ENCODE measurements at regions not wholly inside any gene's neighbourhood (a gene's known extent, or its start where the extent isn't known, plus 50 kb on each side); places are given as distances from the start of the nearest gene placed in this dataset.

DNA sequence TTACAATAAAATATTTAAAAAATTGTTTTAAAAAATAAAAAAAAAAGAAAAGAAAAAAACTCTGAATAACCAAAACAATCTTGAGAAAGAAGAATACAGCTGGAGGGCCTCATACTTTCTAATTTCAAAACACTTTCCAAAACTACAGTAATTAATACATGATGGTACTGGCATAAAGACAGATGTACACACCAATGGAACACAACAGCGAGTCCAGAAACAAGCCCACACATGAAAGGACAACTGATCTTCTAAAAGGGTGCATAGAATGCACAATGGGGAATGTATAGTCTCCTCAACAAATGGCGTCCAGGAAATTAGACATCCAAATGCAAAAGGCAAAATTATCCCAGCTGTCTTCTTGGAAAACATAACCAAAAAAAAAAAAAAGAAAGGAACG lies 99.6 kb downstream of the LURAP1L start:
- DNase-seq: no peak

DNA sequence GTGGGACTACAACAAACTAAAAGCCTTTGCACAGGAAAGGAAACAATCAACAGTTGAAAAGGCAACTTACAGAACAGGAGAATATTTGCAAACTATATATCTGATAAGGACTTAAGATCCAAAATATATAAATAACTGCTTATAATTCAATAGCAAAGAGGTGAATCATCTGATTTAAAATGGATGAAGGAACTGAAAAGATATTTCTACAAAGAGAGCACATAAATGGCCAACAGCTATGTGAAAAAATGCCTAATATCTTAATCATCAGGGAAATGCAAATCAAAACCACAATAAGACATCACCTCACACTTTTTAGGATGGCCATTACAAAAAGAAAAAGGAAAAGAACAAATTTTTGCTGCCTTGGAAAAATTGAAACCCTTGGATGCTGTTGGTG lies 100.4 kb downstream of the LURAP1L start:
- DNase-seq: no peak

DNA sequence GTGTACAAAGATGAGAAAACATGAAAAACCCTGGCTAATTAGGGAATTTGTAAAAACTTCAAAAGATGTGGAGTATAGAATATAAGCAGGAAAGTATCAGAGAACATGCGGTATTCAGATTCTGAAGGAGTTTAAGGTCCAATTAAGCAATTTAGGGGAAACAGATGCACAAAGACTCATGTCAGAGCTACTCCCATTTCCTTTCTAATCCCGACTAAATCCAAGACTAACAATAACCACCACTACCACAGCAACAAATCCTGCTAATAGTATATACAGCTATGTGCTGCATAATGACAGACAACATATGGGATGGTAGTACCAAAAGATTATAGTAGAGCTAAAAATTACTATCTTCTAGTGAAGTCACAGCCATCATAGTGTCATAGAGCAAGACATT lies 102.1 kb downstream of the LURAP1L start:
- peak; percentile 47 for DNase-seq

DNA sequence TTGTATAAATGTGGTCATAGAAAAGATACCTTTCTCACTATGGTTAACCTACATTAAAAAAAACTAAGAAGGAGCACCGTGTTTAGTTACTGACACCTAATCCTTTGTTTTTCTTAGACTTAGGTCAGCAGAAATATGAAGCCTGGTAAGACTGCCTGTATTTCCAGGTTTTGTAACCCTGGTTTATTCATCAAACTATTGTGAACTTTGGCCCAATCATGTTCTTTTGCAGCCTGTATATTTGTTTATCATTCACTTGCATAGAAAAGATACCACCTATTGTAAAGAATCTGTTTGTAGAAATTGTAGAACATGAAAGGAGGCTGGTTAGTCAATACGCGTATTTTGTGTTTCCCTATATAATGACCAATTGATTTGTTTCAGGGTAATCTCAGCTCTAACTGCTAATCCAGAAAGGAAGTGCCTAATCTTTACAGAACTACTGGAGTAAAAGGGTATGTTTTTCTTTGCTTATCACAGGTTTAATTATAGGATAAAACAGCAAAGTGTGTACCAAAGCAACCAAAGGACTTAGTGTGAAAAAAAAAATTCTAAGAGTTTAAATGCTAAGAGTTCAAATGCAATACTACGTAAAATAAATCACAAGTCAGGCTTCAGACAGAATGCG lies 103.6 kb downstream of the LURAP1L start:
- DNase-seq: no peak

DNA sequence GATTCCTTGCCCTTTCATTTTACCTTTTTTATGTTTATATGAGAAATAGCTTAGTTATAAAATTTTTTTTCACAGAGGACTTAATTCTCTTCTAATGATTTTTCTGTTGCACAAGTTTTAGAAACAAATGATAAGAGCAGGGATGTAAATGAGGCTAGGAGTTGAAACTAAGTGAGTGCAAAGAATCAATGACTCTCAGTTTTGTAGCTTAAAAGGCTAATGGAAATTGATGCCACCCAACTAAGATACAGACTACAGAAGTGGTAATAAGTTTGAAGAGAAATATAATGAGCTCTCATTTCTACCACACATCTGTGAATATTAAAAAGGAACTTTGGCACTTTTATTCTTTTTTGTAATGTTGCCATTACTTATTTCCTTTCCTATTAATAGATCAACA lies 105.1 kb downstream of the LURAP1L start:
- DNase-seq: no peak

DNA sequence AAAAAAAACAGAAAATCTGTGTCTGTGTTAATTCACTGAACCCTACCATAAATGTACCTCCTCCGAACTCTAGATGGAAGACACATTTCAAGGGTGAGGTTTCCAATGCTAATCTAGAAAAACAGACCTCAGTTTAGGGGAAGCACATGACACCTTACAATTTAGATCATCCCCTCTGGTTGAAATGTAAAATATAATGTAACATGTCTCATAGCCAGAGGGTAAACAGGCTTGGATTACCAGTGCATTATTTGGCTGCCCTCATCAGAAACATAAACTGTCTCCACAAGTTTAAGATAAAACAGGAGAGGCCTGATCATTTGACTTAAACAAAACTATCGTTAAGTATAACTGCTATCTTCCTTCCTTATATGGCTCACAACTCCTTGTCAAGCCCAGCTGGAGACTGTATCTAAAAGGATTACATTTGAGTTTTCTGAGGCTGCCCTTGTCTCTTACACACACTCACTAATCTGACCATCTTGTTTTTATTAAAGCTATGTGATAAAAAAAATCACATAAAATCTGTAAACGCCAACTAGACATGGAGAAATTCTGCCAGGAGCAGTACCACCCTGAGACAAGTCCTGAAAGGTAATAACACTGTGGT lies 105.7 kb downstream of the LURAP1L start:
- no peak for DNase-seq

DNA sequence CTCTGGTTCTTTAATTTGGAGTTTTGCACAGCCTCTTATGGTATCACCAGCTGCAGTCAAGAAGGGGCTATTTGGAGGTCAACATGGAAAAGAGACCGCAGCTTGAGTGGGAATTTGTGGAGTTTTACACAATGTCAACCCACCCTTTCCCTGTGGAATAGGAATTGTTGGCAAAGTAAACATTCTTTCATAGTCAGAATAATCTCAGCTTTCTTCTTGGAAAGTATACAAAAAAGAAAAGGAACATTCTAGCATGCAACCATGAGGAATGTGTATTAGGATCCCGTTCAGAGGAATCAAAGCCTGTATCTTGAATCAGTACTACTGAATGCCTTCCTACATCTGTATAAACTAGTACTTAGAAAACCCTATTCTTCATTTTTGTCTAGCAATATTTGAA lies 107.6 kb downstream of the LURAP1L start:
- no peak for DNase-seq

DNA sequence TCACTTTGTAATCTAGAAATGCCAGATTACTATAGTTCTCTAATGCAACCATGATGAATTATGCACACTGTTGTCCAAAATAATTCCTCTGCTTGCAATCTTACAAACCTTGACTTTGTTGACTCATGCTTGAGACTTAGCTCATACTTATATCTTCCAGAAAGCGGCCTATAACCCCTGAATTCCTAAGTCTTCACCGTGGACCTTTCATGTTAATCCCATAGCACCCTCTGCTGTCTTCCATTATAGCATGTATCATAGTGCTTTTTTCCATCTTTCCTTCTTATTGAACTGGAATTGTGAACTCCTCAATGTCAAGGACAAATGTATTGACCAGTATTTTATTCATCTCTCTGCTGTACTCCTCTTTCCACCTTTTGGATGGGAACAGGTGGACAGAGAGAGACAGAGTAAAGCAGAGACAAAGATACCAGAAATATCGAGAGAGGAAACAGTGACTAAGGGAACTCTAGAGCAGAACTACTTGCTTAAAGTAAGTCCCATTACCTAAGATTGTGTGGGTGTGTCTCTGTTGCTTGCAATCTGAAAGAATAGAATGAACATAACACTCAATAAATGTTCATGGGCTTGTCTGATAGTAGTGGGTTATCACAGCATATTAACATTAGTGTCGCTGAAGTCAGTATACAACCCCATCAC lies 110.0 kb downstream of the LURAP1L start:
- no peak for DNase-seq

DNA sequence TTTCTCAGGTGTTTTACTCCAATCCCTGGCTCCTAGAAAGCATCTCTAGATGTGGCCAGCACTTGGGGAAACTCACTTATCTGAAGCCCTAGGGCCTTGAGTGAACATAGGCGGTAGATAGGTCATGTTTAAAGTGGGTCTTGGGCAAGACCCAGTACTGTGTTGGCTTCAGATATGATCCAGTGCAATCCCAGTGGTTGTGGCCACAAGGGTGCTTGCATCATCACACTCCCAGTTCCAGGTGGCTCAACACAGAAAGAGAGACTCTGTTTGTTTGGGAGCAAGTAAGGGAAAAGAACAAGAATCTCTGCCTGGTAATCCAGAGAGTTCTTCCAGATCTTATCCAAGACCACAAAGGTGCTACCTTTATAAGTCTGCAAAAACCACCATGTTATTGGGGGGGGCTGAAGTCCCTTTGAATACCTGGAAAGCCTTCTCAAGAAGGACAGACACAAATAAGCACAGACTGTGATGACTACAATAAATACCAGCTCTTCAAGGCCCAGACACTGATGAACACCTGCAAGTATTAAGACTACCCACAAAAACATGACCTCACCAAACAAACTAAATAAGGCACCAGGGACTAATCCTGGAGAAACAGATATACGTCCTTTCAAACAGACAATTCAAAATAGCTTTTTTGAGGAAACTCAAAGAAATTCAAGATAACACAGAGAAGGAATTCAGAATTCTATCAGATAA lies 114.7 kb downstream of the LURAP1L start:
- DNase-seq: no peak

DNA sequence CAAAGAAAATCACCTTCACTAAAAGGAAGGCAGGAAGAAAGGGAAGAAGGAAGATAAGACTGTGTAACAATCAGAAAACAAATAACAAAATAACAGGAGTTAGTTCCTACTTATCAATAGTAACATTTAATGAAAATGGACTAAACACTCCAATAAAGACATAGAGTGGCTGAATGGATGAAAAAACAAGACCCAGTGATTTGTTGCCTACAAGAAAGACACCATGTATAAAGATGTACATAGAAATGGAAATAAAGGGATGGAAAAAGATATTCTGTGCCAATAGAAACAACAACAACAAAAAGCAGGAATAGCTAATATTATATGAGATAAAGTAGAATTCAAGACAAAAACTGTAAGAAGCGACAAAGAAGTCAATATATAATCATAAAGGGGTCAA lies 116.8 kb downstream of the LURAP1L start:
- DNase-seq: no peak

DNA sequence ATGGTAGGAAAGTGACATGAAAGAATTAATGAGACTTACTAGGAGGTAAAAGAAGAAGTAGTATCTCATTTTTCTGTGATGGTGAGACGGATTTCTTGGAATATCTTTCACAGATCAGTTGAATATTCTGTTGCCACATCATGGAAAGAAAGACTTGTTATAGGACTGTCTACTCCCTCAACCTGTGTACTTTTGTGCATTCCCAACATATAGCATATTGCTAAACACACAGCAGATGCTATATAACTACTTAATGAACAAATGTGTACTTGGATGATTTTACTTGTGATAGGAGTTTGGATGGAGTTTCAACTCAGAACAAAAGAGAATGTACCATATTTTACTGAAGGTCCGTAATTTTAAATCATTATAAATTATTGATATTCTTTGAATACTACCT lies 128.5 kb downstream of the LURAP1L start:
- no peak for DNase-seq

DNA sequence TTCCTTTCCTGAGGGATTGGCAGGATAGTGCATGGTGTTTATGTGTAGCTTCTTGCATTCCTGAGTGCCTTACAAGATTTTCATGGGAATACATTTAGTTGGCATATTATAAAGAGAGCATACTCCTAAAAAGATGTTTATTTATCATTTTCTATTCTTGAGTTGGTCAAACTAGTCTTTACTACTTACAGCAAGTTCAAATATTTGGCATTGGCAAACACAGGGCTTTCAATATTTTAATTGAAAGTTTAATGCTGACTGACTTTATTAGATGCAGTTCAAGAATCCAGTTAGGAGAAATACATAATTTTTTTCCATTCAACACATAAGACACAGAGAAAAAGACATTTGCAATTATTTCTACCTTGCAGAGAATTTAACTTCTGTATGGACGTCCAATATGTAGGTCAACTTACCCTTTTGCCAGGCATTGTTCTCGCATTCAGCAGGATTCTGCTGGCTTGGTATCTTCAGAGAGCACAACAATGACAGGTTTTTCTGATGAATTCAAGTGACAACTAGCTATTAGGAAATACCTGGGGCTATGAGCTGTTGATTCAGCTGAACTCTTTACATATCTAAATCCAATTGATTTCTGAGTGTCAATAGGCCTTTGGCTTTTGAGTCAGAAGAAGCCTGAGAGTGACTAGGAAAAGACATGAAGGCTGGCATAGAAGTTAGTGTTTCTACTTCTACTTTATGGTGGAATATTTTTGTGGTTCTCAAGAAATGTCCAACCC lies 129.6 kb downstream of the LURAP1L start:
- no peak for DNase-seq

DNA sequence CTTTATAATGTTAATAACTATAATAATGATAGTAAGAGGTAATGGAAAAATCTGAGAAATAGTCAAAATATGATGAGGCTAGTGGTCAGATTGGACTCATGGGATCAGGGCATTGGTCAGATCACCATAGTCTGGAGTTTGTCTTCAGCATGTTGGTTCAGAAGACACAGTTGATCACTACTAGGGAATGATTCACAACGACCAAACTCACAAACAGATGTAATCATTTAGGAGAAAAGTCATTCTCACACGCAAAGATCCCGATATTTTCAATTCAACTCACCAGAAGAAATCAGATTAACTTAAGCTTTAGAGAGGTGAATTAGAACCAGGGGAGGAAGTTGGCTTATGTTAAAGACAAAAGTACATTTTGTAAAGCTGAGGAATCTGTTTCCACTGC lies 131.8 kb downstream of the LURAP1L start:
- no peak for DNase-seq

DNA sequence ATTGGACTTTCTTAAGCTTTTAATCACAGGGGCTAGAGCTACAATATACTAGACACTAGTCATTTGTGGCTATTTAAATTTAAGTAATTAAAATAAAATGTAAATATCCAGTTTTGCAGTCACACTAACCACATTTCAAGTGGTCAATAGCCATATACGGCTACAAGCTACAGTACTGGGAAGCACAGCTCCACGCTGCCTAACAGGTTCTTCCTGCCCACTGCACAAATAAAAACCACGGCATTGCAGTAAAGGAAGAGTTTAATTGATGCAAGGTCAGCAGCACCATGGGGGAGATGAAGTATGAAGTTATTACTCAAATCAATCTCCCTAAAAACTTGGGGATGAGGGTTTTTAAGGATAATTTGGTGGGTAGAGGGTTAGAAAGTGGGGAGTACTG lies 134.1 kb downstream of the LURAP1L start:
- DNase-seq: no peak

DNA sequence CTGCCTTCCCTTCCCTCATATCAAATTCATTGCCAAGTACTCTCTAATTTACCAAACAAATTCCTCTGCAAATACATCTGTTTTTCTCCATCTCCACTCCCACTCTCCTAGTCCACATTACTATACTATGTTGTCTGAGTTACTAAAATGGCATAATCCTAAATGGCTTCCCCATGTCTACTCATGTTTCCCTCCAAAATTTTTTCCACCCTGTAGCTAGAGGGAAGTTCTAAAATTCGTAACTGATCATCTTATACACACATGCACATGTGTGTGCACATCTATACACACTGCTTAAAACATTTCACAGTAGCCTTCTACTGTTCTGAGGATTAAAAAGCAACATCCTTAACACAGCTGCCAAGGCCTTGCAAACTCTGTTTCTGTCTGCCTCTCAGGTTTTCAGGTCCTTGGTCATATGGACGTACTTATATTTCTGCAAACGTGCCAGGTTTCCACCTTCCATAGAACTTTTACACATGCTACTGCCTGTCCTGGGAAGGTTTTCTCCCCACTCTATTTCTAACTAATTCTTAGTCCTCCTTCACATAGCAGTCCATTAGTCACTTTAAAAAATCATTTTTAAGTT lies 140.6 kb downstream of the LURAP1L start:
- no peak for DNase-seq

DNA sequence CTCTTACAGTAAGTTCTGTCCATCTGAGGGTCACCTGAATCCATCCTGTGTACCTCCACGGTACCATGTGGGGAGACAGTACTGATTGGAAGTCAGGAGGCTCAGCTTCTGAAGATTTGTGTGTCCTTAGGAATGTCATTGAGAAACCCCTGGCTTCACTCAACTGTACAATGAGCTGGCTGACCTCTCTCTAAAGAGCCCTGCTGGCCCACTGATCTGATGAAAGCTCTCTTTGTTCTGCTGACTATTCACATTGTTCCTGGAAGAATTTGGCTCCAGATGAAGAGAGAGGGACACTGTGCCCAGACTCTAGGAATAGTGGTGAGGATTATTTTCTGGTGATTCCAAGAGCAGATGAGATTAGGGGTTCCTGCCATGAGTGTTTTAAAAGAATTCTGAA lies 141.2 kb downstream of the LURAP1L start:
- DNase-seq: no peak

DNA sequence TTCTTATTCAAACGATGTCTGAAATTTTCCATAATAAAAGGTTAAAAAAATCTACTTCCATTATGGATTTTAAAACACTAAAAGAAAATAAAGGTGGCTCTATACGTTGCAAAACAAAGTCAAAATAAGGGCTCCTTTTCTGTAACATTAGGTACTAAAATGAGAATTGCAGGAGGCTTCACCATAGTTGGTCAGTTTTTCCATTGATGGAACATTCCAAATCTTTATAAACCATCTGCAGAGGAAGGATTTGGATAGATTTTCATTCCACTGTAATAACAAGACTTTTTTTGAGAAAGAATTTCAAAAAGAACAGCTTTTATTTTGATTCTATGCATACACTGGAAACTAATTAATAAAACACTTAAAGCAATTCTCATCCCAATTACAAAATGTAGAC lies 145.6 kb downstream of the LURAP1L start:
- DNase-seq: no peak

DNA sequence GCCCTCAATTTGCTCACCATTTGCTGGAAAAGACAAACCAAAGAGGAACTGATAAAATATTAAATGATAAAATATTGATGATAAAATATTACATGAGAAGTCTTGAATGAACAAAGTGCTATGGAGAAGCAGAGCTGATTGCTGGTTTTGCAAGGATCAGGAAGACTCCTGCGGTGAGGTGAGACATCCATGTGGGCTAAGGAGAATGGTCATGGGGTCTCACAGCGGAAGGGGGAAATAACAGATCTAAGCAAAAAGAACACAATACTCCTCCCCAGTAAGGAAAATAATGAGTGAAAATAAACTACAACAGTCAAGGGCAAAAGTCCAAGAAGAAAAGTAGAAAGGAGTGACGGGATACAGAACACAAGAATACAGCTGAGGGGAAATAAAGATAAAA lies 146.8 kb downstream of the LURAP1L start:
- DNase-seq: no peak

DNA sequence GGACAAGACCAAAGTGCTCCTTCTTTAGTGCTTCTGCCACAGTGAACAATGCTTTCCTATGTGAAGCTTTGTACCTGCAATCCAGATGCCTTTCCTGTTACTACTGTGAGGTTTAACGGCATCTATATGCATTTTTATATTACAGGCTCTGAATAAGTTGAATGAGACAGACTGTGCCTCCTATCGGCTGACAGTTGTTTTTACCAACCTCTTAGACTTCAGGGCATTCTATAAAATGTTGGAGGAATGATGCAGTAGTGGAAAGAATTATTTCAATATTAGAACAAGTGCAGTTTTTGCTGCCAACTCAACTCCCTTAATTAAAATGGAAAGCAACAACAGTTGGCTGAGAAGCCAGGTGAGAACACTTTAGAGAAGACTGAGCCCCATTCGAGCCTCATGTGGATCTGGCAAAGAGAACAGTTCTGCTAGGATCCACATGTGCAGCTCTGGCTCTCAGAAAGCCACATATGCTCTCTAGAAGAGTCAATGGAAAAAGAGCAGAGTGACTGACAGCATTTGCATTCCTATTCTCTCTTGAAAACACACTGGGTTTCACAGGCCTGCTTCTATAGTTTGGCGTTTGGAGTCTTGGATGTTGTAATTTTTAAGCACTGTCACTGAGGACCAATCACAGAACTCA lies 147.5 kb downstream of the LURAP1L start:
- no peak for DNase-seq

DNA sequence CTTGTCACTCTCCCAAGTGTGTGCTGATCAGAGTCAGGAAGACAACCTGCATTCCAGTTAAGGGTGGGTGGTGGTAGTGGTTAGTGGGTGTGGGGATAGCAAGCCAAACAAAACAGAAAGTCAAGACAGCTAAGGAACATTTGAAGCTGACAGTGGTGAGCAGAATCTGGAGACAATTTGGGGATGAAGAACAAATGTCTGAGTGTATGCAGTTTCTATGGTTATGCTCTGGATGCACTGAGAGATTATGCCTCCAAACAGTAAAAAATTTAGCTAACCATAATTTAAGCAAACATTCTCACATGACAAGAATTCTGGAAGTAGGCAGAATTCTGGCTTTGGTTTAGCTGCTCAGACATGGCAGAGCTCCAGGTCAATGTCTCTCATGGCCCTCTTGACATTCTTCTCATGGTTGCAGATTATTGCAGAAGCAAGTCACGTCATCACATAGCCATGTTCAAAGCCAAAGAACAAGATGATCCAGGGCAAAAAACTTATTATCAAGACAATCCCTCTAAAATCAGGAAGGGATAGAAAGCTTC lies 148.7 kb downstream of the LURAP1L start:
- no peak for DNase-seq

DNA sequence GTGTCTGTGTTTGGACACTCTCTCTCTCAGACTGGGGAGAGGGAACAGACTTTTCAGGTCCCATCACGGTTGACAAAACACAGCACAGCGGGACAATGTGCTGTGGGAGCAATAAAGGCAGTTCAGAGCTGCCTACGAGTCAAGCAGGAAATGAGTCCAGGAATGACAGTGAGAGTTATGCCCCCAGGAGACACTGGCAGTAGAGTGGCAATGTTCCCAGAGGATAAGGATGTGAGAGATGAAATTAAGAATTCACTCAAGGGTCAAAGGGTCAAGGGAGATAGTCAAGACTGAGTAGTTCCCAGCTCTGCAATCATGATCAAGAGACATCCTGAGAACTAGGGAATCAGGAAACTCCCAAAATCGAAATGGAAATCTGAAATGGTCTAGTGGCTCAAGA lies 156.1 kb downstream of the LURAP1L start:
- DNase-seq: no peak

DNA sequence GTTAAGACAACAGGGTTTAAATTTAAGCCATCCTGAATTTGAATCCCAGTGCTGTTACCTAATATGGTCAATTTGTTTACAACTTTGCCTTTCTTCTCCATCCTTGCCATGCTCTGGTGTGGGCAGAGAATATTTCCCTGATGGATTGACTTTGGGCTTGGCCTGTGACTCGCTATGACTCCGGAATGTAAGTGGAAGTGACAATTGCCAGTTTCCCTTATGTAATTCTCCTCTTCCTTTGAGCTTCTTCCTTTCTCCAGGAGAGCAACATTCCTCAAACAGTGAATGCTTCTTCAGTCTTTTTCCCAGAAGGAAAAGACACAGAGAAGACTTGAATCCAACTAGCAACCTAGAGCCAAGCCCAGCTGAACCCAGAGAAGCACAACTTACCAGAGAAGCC lies 159.1 kb downstream of the LURAP1L start:
- DNase-seq: no peak
